GM18505 (cell line): ENCODE measurements at regions not wholly inside any gene's neighbourhood (a gene's known extent, or its start where the extent isn't known, plus 50 kb on each side); places are given as distances from the start of the nearest gene placed in this dataset.
"Not testable (repeated sequence)": the region's sequence is repeated elsewhere in the genome, so short reads cannot be mapped to it uniquely, and the experiment has no call there.

Source experiments
- ATAC-seq: cut with Tn5 transposase; IDR thresholded peaks from one replicate; pipeline ENCODE4 v1.9.1; 2021; ENCODE audit not compliant: unreplicated experiment
- POLR2A ChIP-seq: IDR thresholded peaks from 4 replicates; pipeline ENCODE4 v1.6.1; 2011; ENCODE audit warnings: borderline replicate concordance; ENCODE audit not compliant: insufficient read depth, insufficient read length; ENCODE audit errors: extremely low read depth

DNA sequence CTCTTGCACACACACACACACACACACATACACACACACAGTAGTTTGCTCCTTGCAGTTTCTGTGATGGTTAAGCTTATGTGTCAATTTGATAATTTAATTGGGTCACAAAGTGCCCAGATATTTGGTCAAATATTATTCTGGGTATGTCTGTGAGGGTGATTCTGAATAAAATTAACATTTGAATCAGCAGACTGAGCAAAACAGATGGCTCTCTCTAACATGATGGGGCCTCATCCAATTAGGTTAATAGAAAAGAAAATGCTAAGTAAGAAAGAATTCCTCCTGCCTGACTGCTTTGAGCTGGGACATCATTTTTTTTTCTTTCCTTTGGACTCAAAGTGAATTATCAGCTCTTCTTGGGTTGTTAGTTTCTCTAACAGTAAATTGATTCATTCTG, 191.2 kb upstream of the INTU start:
- no peak for TF ChIP-seq POLR2A
- ATAC-seq = no peak

DNA sequence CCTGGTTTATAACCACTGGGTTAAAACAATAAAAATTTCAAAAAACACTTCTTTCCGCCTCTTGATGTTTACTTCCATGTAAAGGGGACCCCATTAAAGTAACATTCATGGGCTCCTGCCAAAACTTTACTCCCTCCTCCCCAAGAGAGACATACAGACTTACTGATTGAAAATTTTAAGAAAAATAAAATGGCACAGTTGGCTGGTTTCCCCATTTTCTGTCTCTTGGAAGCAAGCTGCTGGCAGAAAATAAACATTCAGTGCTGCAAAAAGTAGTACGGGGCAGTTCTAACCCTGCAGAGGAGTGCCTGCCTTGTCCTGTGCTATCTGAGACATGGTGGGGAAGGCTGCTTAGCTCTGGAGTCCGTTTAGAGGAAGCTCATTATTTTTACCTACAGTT, 187.3 kb upstream of the INTU start:
- TF ChIP-seq POLR2A = no peak
- no peak for ATAC-seq

DNA sequence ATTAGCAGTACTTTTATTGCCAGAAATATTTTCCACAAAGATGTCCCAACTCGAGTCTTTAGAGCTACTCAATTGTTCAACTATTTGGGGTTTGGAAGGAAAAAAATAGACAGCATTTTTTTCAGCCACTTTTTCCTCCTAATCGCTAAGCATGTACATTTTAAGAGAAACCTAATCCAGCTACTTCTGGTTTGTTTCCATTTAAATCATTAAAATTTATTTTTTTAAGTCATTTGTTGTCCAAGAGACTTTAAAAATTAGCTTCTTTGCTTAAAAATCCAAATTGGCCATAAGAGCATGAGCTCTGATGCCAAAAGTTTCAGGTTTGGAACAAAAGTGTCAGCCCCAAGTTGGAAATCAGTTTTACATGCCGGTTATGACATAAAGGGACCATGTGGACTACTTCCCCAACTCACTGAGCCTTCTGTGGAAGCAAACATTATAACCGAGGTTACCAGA, 186.3 kb upstream of the INTU start:
- no peak for TF ChIP-seq POLR2A
- ATAC-seq = no peak

DNA sequence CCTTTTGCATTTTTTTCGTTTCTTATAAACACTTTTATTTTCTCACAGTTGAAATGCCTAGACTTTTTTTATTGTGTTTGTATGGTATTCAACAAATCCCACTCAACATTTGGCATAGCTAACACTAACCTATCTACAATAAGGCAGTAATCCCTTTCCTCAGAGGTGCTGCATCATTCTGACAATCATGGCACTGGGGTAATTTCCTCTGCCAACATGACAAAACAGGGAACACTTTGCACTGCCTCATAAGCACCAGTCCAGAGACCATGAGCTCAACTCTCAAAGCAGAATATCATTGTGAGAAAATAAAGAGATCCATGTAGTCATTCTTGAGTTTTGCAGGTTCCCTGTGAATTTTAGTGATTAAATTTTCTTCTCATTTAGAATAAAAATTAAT, 183.8 kb upstream of the INTU start:
- ATAC-seq = no peak
- no peak for TF ChIP-seq POLR2A

- no peak for TF ChIP-seq POLR2A
- ATAC-seq = no peak
Measured at GRCh38 chr4:127449449-127449848, 183.3 kb upstream of the INTU start.

DNA sequence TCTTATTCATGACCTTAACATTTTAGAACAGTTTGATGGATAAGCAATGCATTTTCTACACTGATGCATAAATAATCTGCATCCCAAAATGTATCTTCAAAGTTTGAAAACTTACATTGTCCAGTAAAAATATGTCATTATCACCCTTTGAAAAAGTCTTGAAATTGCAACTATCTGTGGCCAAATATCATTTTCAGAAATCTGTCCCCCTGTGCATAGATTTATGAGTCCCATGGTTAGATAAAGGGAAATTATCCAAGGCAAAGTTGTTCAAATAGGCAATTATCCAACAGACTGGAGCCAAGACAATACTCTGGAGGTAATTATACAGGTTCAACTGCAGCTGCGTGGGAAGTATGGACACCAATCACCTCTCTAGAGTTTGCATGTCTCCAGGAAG, 182.5 kb upstream of the INTU start:
- no peak for TF ChIP-seq POLR2A
- ATAC-seq = no peak

DNA sequence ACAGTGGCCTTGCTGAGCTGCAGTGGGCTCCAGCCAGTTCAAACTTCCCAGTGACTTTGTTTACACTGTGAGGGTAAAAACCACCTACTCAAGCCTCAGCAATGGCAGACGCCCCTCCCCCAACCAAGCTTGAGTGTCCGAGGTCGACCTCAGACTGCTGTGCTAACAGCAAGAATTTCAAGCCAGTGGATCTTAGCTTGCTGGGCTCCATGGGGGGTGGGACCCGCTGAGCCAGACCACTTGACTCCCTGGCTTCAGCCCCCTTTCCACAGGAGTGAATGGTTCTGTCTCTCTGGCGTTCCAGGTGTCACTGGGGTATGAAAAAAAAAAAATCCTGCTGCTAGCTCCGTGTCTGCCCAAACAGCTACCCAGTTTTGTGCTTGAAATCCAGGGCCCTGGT, 168.9 kb upstream of the INTU start:
- TF ChIP-seq POLR2A = no peak
- no peak for ATAC-seq

GRCh38 chr4:127469542-127469941, 163.2 kb upstream of the INTU start:
- no peak for TF ChIP-seq POLR2A
- ATAC-seq = no peak

DNA sequence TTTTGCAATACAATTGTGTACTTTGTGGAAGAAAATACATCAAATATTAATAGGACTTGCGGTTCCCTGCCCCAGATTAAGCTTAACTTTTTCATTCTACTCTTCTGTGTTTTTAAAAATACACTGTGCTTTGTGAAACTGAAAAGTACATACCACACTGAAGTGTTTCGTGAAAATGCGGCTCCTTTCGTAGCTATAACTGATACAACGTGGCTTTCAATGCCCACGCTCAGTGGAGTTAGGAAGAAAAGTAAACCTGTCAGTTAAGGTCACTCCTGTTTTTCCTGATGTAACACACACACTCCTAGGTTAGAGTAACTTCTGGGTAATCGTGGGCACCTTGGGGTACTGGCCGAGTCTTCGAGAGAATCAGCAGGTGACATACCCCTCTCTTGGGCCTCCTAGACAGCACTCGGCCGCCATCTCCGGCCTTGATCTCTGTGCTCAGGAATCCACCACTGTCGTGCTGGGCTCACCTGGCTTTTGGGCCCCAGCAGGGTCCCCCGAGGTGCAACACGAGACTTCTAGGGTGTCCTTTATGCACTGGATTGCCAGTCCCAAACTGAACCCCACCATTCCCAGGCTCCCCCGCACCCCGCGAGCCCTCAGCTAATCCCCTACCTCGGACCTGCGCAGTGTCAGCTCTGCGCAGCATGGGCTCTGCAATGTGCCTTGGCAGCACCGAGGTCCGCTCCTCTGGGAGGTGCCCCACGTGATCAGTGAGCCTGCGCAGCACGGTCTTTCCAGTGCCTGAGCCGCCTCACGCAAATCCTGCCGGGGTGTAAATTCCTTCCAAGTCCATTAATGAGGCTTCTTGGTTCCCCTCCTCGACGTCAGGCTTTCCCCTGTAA, 162.6 kb upstream of the INTU start:
- TF ChIP-seq POLR2A = no peak
- no peak for ATAC-seq

- not testable (repeated sequence) for ATAC-seq
Measured at GRCh38 chr4:127478271-127478670, 154.5 kb upstream of the INTU start.

GRCh38 chr4:127479031-127479622, 153.6 kb upstream of the INTU start:
- TF ChIP-seq POLR2A = no peak
- ATAC-seq = peak; percentile 58

DNA sequence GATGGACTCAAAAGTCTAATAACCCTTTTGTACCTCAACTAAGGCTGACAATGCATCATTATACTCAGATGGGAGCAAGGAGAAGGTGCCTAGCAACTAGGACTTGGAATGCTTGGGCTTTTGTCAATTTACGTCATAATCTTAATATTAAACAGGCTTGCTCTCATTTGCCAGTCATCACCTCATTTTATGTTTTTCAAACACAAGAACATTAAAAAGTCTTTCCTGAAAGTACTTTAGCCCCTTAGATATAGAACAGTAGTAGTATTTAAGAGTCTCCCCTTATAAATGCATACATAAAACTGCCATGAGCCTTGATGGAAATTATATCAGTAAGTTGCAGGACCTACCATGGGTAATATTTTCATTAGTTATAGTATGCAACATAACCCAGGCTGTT, 150.7 kb upstream of the INTU start:
- no peak for ATAC-seq
- no peak for TF ChIP-seq POLR2A

DNA sequence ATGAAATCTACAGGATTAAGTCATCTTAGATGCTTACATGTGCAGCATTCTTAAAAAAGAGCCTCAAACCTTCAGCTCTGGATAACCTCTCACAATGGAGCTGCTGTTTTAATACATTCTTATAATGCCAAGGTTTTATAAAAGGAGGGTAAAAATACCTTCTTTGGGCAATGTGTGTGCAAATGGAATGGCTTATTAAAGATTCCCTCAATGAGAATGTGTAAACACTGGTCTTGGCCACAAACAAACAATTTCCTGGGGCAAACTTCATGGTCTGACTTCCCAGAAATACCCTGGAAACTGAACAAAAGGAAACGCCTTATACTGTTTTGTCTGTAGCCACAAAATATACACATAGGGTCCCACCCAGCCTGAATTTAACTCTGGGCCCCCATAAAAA, 148.6 kb upstream of the INTU start:
- no peak for ATAC-seq
- TF ChIP-seq POLR2A = no peak

GRCh38 chr4:127486248-127486647, 146.5 kb upstream of the INTU start:
- no peak for ATAC-seq
- TF ChIP-seq POLR2A = no peak
